Transverse colon (tissue), 4 donors: ENCODE measurements at regions not wholly inside any gene's neighbourhood (a gene's known extent, or its start where the extent isn't known, plus 50 kb on each side); places are given as distances from the start of the nearest gene placed in this dataset.

Source experiments
- DNase-seq: peaks from one replicate; pipeline ENCODE4 v3.0.0-alpha.2; 2019
- H3K27ac ChIP-seq, 4 donors: fragments of 200-600 bp; sonication (generic); 2 replicates each; pipeline ENCODE4 v1.5.1; 2016 to 2018; ENCODE audit warnings: inconsistent platforms in 4 of 4
- H3K27me3 ChIP-seq: fragments of 200-600 bp; sonication (generic); 2 replicates; pipeline ENCODE4 v1.5.1; 2017; ENCODE audit warnings: inconsistent platforms
- H3K36me3 ChIP-seq, 4 donors: fragments of 200-600 bp; sonication (generic); 2 replicates each; pipeline ENCODE4 v1.5.1; 2017 to 2019; ENCODE audit warnings: inconsistent platforms in 4 of 4
- H3K4me1 ChIP-seq, 4 donors: fragments of 200-600 bp; sonication (generic); 2 replicates each; pipeline ENCODE4 v1.5.1; 2017 to 2020; ENCODE audit warnings: inconsistent platforms in 4 of 4
- H3K4me3 ChIP-seq, 4 donors: fragments of 200-600 bp; sonication (generic); 1 replicate in 1 of 4; 2 replicates in 3 of 4; pipeline versions ENCODE4 v1.5.1 to v1.6.1; 2017 to 2019; ENCODE audit warnings: inconsistent platforms in 4 of 4
- H3K9me3 ChIP-seq, 2 donors: fragments of 200-600 bp; sonication (generic); 2 replicates each; pipeline ENCODE4 v1.5.1; 2017 to 2019; ENCODE audit warnings: inconsistent platforms in 2 of 2
- EP300 ChIP-seq: sonication (generic); formaldehyde crosslinking; IDR thresholded peaks from one replicate; pipeline ENCODE4 v1.6.1; 2017; ENCODE audit warnings: antibody characterized with exemption, low read depth
- POLR2A ChIP-seq: fragments of 450-650 bp; IDR thresholded peaks from one replicate; pipeline ENCODE4 v1.6.1; 2016; ENCODE audit warnings: antibody characterized with exemption, mild to moderate bottlenecking, moderate library complexity
- POLR2AphosphoS5 ChIP-seq, 3 donors: sonication (generic); formaldehyde crosslinking; IDR thresholded peaks; one replicate each; pipeline ENCODE4 v1.6.1; 2016; ENCODE audit warnings: antibody characterized with exemption in 3 of 3
- WGBS, 2 donors: methylation state at CpG; one replicate each; pipeline ENCODE4 v1.1.5; 2018; ENCODE audit warnings: low coverage in 1 of 2; 5-methylcytosine and 5-hydroxymethylcytosine counted together
- in situ Hi-C, 4 donors: fragments of 200-750 bp; cut with MboI; loops; one replicate each; pipeline versions ENCODE4 v1.15.0 to v1.15.1; 2017; ENCODE audit warnings: low sequenced_read_pairs in 3 of 4, low pct_ligation_motif_present in 1 of 4, low pct_unique_long_range_greater_than_20kb in 1 of 4
- intact Hi-C: fragments of 100-400 bp; cut with DNase I; formaldehyde crosslinking; loops from one replicate; pipeline ENCODE4 v1.15.1; 2023; ENCODE audit warnings: low total_unique reads
- TF ChIP-seq, protein P1 (sequence below), 5 experiments: fragments of 200-600 bp in 3 of 5; fragments of 450-650 bp in 2 of 5; sonication (generic) in 3 of 5; IDR thresholded peaks; 1 replicate in 2 of 5; 2 replicates in 3 of 5; pipeline ENCODE4 v1.5.1; 2016 to 2017; ENCODE audit warnings: antibody characterized with exemption in 5 of 5, inconsistent platforms in 3 of 5, mild to moderate bottlenecking in 2 of 5, moderate library complexity in 1 of 5

DNA sequence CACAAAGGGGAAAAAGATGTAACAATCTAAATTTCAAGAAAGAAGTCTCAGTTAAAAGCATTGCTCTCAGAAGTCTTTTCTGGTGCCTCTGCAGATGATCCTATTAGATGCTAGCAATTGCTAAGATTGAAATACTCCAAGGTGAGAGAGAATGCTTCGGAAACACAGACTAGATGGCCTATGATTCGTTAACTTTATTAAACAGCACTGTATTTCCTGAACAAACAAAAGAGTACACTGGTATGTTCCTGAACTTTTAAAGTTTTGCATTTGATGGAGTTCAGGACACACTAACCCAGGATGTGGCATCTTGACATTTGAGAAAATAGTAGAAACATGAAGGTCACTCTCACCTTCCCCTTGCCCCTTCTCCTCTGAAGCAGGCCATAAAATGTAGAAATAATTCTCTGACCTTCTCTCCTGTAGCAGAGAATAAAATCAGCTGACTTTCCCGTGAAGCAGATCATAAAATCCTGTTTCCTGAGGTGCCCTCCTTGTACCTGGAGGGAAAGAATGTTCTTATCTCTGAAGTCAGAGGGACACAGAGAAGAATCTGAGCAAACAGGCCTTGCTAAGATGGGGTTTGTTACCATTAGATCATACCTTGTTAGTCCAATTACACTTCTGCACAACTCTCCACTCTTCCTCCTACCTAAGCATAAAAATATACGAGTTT, 142.9 kb upstream of the USP25 start:
- Histone ChIP-seq H3K27me3 (no peaks in the 10 kb centered on the region), H3K36me3 (no peaks in the 10 kb centered on the region), H3K4me3 (no peak overlapping the region), H3K27ac (no peak overlapping the region), H3K4me1 (no peaks in the 10 kb centered on the region), H3K9me3 (no peaks in the 10 kb centered on the region)
- DNase-seq = no peak
- WGBS, 2 donors = 51 to 61% methylated on average over 4 of the region's 4 CpGs
- in situ Hi-C loops (loop anchor here in 3 of 4 donors (10.0 to 25.0 kb wide), 3 partner anchors 1175 to 1325 kb away; no protein-coding TSS in a partner anchor), intact Hi-C loops (loop anchor here (5.0 kb wide), 1 partner anchor 1330 kb away; no protein-coding TSS in a partner anchor)
- TF ChIP-seq POLR2AphosphoS5 (IDR thresholded peaks at IDR 0.05) = no peak
- no peak for TF ChIP-seq EP300
- no peak for TF ChIP-seq POLR2A
- TF ChIP-seq, protein P1, sequence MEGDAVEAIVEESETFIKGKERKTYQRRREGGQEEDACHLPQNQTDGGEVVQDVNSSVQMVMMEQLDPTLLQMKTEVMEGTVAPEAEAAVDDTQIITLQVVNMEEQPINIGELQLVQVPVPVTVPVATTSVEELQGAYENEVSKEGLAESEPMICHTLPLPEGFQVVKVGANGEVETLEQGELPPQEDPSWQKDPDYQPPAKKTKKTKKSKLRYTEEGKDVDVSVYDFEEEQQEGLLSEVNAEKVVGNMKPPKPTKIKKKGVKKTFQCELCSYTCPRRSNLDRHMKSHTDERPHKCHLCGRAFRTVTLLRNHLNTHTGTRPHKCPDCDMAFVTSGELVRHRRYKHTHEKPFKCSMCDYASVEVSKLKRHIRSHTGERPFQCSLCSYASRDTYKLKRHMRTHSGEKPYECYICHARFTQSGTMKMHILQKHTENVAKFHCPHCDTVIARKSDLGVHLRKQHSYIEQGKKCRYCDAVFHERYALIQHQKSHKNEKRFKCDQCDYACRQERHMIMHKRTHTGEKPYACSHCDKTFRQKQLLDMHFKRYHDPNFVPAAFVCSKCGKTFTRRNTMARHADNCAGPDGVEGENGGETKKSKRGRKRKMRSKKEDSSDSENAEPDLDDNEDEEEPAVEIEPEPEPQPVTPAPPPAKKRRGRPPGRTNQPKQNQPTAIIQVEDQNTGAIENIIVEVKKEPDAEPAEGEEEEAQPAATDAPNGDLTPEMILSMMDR (IDR thresholded peaks at IDR 0.05) = no peak

DNA sequence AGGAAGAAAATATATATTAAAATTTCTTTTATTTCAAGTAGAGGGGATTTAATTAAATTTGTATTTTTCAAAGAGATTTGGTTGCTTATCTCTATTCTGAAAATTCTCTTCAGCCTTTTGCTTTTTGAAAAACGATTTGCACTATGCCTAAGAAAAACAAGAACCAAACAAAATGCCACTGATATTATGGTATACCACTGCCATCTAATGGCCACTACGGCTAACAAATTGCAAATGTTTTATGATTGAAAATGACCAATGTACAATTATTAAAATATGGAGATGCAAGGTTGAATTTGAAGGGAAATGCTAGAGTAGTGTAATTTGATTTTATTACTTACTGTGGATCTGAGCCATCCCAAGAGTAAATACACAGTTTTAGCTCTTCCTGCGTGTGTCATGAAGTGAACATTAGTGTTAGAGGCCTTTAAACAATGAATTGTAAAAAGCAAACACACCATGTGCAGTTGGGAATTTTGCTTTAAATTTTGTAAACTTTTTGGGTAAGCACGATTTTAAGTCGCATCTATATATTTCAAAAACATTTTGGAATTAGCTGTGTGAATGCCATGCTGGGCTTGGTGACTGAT, 137.4 kb upstream of the USP25 start:
- 14 to 20% methylated on average over 5 of the region's 5 CpGs for WGBS, 2 donors
- intact Hi-C loops = no loop called here
- TF ChIP-seq POLR2A (no peak), POLR2AphosphoS5 (IDR thresholded peaks at IDR 0.05) (no peak), EP300 (no peak)
- TF ChIP-seq, protein P1 (IDR thresholded peaks at IDR 0.05) = peak; percentile 49 to 64 (median 54)
- in situ Hi-C loops = loop anchor here in 3 of 4 donors (10.0 to 25.0 kb wide), 3 partner anchors 1180 to 1330 kb away; no protein-coding TSS in a partner anchor
- Histone ChIP-seq H3K4me1 (no peaks in the 10 kb centered on the region), H3K36me3 (no peaks in the 10 kb centered on the region), H3K4me3 (no peak overlapping the region), H3K9me3 (no peaks in the 10 kb centered on the region), H3K27me3 (no peaks in the 10 kb centered on the region), H3K27ac (no peak overlapping the region)
- DNase-seq = no peak

DNA sequence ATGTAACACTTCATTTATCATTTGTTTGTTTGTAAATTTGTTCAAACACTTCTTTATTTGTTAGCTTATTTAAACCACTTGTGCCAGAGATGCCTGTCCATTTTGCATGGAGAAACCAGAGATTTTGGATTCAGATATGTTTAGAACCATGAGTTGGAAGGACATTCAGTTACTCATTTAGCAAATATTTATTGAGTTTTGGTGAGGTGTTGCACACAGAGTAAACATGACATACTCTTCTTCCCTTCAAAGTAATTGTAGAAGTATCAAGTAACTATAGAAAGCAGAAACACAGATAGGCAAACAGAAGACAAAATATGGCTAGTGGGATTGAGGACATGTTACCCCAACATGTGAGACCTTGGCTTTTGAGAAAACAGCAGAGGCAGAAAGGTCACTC, 136.8 kb upstream of the USP25 start:
- intact Hi-C loops = no loop called here

DNA sequence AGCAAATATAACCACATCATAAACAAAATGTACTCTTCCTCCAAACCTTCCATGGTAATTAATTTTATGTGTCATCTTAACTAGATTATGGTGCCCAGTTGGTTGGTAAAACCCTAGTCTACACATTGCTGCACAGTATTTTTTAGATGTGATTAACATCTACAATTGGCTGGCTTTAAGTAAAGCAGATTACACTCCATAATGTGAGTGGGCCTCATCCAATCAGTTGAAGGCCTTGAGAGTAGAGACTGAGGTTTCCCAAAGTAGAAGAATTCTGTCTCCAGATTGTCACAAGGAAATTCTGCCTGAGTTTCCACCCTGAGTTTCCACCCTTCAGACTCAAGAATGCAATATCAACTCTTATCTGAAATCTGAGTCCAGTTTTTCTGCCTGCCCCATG, 128.4 kb upstream of the USP25 start:
- Histone ChIP-seq H3K4me3 (no peak overlapping the region), H3K27ac (no peak overlapping the region), H3K9me3 (no peaks in the 10 kb centered on the region), H3K36me3 (no peaks in the 10 kb centered on the region), H3K27me3 (no peaks in the 10 kb centered on the region), H3K4me1 (no peaks in the 10 kb centered on the region)
- TF ChIP-seq POLR2A (no peak), EP300 (no peak), POLR2AphosphoS5 (IDR thresholded peaks at IDR 0.05) (no peak)
- TF ChIP-seq, protein P1 (IDR thresholded peaks at IDR 0.05) = no peak
- intact Hi-C loops (no loop called here), in situ Hi-C loops (no loop called here)
- DNase-seq = no peak

More for the DNA sequence above, 136.8 kb upstream of the USP25 start:
- in situ Hi-C loops = loop anchor here in 3 of 4 donors (10.0 to 25.0 kb wide), 3 partner anchors 1181 to 1331 kb away; no protein-coding TSS in a partner anchor
- Histone ChIP-seq H3K4me3 (no peak overlapping the region), H3K9me3 (no peaks in the 10 kb centered on the region), H3K27ac (no peak overlapping the region), H3K27me3 (no peaks in the 10 kb centered on the region), H3K4me1 (no peaks in the 10 kb centered on the region), H3K36me3 (no peaks in the 10 kb centered on the region)
- no peak for DNase-seq
- TF ChIP-seq, protein P1 (IDR thresholded peaks at IDR 0.05) = no peak
- TF ChIP-seq EP300 (no peak), POLR2AphosphoS5 (IDR thresholded peaks at IDR 0.05) (no peak), POLR2A (no peak)
